ENCODE measurements at regions not wholly inside any gene's neighbourhood (a gene's known extent, or its start where the extent isn't known, plus 50 kb on each side); places are given as distances from the start of the nearest gene placed in this dataset.

GRCh38 chr21:23740463-23740862 lies 1866.8 kb downstream of the MRPL39 start:
- TF ChIP-seq CTCF (IDR thresholded peaks at IDR 0.05) (no peak), POLR2AphosphoS5 (IDR thresholded peaks at IDR 0.05) (no peak)
